HG03521 (cell line): ENCODE measurements at regions not wholly inside any gene's neighbourhood (a gene's known extent, or its start where the extent isn't known, plus 50 kb on each side); places are given as distances from the start of the nearest gene placed in this dataset.

Experiments
- ATAC-seq: cut with Tn5 transposase; IDR thresholded peaks from one replicate; pipeline ENCODE4 v1.9.1; 2021; ENCODE audit warnings: mild to moderate bottlenecking, moderate library complexity; ENCODE audit not compliant: unreplicated experiment

DNA sequence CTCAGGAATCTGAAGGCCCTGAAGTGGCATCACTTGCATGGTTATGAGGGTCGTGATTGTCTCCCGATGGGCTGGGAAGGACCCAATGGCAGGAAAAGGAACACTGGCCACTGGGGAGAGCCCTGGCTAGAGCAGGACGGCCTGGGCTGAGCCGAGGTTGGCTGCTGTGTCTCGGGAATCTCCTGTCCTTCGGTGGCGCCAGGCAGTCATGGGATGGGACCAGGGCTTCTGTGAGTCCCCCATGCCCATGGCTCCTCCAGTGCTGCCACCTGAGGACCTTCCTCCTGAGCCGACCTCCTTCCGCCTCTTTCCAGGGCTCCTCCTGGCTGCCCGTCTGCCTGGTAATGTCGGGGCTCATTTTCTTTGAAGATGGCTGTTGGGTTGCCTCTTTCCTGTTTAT is 1394.0 kb downstream of the BRD1 start:
- ATAC-seq = no peak

DNA sequence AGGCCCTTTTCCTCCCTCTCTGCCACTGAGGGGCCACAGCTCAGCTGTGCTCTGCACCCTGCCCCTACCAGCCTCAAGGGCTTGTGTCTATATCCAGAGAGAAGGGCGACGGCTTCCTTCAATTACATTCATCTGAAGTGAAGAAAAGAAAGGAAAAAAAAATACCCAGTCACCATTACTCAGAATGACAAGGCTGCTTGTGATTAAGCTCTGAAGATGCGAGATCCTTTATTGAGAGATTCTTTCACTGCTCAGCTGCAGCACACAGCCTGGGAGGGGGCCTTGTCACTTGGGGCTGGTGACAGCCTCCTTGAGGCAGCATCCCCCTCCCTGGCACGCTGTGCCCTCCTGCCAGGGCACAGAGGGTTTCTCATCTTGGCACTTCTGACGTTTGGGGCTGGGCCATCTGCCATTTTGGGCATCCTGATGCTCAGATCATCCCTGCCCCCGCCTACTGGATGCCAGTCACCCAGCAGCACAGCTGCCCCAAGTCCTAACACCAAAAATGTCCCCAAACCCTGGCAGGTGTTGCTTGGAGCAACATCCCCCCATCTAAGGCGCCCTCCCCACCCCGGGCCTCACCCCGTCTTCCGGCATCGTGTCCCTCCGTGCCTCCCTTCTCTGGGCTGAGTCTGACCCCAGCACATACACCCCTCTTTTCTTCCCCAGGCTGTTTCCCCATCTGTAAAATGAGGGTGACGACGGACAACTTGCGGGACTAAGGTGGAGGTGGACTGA is 1394.7 kb downstream of the BRD1 start:
- no peak for ATAC-seq

DNA sequence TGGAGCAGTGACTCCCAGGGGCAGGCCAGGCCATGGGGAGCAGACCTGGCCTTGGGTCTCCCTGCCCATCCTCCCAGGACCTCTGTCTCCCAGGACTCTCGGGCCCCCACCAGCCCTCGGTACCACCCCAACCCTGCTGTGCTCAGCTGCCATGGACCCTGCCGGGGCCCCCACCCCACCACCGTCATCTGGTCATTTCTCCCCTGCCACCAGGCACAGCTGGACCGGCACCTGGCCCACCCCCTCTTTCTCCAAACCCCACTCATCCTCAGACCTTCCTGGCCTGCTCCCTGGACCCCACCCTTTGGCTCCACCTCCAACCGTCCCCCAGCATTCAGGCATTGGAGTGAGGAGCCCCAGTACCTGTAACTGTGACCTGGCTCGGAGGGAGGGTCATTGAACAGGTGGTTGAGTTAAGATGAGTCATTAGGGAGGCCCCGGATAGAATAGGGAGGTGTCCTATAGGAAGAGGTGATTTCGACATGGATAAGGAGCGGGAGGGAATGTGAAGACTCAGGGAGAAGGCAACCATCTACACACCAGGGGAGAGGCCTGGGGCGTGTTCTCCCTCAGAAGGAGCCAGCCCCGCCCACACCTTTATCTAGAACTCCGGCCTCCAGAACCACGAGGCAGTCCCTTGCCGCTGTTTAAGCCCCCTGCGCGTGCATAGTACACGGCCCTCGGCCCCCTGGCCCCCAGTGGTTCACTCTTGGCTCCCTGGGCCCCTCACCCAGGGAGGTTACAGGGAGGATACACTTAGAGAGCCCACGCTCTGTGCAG is 1395.9 kb downstream of the BRD1 start:
- no peak for ATAC-seq

DNA sequence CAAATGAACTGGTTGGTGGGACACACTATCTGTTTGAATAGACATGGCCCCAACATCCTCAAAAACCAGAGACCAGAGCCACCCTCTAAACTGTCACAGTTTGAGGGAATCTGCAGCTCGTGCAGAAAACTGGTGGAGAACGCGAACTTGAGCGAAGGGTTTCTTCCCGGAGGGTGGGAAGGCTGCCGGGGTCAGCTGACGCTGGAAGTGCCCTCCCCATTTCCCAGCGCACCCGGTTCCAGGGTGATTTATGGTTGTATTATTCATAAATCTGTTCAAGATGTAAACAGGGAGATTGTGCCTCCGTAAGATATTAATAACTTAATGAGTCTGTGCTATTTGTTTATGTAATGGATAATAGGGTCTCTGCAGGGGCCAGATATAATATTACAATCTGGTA is 1396.7 kb downstream of the BRD1 start:
- no peak for ATAC-seq

DNA sequence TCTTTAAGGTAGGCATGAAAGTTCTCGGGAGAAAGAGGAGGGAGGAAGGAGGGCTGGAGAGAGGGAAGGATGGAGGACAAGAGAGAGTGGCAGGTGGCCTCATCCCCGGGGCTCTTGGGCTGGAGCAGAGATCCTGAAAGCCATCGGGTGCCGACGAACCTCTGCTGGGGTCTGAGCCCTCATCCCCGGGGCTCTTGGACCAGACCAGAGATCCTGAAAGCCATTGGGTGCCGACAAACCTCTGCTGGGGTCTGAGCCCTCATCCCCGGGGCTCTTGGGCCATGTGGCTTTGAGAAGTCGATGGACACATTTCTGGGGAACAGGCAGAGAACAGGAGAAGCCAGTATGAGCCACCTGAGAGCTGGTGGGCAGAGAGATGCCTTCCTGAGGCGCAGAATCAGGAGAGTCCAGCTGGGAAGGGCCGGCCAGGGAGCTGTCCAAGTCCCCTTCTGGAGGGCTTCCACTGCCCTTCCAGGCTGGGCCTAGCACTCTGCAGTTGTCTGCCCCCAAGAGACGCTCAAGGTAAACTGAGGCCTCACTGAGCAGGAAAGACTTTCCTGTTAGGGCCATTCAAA is 1398.1 kb downstream of the BRD1 start:
- no peak for ATAC-seq

DNA sequence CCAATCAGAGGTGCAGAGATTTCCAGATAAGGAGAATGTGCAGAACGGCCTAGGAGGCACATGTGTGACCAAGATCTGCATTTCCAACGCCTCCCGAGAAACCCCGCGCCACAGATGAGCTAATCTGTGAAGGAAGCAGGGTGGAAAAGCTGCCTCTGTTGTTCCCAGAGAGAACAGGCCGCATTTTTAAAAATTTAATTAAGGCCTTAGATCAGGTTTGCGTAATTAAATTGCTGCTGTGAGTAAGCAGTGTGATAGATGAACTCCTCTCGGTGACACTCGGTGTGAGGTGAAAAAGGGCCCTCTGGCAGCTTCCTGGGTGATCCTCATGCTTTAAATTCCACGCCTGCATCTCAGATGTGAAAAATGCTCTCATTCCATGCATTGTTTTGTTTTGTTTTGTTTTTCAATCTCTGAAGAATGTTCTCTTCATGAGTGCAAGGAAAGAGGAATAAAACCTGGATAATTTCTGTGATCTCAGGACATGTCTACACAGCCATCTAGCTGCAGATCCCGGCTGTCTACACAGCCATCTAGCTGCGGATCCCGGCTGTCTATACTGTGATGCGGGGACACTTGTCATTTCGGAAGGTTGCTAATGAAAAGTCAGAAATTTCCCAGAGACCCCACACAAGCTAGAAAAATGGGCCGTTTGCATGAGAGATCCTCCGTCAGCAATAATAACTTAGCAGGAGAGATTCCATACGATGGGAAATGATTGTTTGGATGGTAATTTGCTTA is 1398.9 kb downstream of the BRD1 start:
- no peak for ATAC-seq

DNA sequence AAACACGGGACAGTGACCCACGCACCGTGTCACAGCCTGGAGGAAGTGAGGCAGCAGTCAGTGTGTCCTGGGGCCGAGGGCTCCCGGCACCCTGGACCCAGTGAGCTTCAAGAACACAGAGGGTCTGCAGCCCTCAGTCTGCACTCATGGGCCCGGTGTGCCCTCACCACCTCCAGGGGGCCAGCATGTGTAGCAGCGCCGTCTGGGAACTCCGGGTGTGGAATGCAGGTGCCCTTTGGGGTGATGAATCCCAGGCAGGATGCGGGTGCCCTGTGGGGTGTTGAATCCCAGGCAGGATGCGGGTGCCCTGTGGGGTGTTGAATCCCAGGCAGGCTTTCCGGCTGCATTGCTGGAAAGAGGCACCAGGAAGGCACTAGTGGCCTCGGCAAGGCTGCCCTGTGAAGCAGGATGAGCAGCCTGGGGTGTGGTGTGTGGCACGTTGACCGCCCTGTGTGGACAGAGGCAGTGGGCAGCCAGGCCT is 1399.9 kb downstream of the BRD1 start:
- ATAC-seq = no peak

DNA sequence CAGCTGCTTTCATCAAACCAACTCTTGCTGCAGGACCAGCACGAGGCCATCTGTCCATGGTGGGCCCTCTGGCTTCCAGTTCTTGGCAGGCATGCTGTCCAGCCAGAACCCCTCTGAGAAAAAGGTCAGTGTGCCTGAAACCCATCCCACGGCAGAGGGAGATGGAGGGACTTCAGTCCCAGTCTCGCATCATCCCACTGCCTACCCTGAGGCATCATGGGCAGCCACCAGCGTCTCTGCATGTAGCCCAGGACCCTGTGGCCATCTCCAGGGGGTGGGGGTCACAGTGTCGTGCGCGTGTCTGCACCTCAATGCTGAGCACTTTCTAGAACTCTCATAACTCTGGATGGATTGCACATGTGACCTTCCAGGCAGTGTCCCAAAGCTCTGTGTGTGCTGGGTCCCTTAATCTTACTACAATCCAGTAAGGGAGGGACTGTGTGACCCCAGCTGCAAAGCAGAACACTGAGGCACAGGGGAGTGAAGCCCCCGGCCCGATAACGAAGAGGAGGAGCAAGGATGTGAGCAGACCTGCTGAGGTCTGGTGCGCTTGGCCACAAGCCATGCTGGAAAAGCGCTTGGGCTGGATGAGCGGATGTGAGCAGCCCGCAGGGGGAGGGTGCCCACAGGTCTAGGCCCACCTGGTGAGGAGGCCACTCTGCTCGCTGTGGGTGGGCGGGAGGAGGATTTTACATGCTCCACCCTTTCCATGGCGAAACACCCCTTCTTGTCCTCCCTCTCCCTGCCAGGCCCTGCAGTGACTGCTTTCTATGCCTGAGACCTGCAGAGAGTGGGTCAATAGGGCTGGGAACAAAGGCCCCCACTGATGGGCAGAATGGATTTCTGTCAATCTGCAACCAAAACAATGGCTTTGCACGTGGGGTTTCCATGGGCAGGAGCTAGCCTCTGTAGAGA is 1401.0 kb downstream of the BRD1 start:
- ATAC-seq = no peak

DNA sequence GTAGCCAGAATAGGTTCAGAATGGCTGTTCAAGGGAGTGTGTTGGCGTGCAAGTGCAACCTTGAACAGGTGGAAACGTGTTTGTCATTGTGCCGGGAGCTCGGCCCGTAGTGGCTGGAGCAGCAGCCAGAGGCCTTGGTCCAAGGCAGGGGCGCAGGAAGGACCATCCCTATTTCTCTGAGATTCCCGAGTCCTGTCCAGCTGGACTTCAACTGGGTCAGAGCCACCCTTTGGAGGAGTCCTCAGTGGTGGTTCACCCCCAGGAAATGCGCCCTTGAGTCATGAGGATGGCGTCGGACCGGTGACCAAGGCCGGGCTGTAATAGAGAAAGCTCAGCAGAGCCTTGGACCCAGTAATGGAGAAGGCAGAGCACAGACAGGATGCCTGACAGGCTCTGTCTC is 1402.0 kb downstream of the BRD1 start:
- ATAC-seq = no peak

DNA sequence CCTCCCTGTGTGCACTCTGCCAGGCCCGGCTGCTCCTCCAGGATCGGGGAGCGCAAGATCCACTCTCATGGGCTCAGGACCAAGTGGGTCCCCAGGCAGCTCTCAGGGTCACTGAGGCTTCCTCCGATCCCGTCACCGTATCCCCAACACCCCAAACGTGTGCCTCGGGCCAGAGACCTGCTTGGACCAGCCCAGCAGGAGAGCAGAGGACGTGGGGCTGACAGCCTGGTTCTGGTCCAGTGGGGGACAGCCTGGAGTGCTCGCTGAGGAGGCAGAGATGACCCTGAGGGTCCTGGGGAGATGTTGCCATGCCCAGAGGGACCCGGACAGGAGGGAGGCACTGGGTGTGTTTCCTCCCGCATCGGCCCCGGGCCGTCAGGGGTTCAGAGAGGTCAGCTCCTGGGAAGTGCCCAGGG is 1402.6 kb downstream of the BRD1 start:
- no peak for ATAC-seq

DNA sequence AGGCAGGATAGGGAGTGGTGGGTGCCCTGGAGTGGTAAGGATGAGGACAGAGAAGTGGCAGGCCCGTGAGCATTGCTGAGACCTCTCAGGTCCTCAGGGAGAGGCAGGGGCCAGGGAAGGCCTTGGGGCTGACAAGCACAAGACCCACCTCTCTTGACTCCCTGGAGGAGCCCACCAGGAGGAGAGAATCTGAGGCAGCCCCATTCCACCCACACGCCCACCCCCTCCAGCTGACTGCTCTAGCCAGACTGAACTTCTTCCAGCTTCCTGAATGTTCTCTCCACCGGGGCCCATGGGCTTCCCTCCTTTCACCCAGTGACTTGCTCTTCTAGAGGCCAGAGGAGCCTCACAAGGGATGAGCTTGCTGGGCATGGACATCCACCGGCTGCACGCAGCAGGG is 1403.0 kb downstream of the BRD1 start:
- ATAC-seq = no peak

DNA sequence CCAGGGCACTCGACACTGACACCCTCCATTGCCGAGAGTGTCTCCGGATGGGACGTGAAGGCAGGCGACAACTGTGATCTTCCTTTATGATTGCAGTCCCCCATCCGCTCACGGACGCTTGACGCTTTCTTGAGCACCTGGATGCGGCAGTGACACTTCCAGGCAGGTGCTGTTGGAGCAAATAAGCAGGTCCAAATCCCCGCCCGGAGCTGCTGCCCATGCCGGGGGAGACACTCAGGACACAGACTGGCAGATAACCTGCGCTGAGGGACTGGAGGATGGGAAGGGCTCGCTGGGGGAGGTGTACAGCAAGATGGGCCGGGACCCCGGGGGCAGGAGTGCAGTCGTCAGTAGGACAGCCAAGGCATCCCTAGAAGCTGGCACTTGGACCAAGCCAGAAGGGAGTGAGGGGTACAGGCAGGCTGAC is 1403.5 kb downstream of the BRD1 start:
- ATAC-seq = no peak

DNA sequence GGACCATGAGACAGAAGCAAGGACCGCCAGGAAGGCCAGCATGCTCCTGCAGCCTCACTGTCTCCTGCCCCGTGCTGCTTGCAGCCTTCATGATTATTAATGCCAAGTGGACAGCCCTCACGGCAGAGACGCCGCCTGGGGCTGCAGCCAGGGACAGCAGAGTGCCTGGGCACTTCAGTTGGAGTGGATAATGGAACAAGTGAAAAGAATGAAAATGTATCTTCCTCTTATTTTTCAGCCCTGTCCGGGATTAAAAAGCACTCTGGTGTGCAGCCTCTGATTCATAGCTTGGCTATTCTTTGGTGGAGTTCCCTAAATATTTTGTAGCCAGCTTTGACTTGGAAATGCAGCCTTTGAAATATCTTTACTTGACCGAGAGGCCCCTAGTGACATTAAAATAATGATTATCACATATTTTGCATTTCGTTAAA is 1404.2 kb downstream of the BRD1 start:
- no peak for ATAC-seq

DNA sequence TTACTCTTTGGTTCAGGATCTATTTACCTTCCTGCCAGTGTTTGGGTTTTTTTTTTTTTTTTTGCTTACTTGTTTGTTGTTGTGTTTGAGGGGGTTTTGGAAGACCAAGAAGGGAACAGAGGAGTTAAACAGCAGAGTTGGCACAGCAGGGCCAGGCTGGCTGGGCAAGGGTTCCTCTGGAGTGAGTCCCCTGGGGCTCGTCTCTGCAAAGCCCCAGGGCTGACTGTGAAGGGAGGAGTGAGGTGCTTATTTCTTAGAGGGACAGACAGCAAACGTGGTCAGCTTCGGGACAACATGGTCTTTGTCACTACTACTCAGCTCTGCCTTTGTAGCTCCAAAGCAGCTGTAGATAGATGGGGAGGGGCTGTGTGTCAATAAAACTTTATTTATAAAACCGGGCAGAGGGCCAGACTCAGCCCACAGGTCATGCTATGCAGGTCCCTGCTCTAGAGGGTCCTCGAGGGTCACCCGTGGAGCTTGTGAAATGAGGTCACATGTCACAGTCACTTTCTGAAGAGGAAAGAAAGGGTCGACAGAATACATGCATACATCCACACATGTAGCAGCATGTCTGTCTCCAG is 1404.7 kb downstream of the BRD1 start:
- ATAC-seq = no peak

DNA sequence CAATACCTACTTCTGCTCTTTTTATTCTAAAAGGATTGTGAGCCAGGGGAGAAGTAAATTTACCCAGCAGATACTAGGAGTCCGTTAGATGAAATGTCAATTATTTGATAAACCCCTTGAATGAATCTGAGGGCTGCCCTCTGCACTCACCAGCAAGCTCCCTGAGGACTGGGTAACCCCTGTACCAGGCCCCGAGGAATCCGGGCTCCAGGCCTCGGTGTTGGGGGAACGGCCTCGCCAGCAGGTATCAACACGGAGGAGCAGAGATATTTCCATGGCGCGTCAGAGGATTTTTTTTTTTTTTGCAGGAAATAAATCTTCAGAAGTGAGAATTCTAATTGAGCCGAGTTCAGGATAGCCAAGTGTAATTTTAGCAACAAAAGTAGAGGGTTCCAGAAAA is 1408.8 kb downstream of the BRD1 start:
- no peak for ATAC-seq

DNA sequence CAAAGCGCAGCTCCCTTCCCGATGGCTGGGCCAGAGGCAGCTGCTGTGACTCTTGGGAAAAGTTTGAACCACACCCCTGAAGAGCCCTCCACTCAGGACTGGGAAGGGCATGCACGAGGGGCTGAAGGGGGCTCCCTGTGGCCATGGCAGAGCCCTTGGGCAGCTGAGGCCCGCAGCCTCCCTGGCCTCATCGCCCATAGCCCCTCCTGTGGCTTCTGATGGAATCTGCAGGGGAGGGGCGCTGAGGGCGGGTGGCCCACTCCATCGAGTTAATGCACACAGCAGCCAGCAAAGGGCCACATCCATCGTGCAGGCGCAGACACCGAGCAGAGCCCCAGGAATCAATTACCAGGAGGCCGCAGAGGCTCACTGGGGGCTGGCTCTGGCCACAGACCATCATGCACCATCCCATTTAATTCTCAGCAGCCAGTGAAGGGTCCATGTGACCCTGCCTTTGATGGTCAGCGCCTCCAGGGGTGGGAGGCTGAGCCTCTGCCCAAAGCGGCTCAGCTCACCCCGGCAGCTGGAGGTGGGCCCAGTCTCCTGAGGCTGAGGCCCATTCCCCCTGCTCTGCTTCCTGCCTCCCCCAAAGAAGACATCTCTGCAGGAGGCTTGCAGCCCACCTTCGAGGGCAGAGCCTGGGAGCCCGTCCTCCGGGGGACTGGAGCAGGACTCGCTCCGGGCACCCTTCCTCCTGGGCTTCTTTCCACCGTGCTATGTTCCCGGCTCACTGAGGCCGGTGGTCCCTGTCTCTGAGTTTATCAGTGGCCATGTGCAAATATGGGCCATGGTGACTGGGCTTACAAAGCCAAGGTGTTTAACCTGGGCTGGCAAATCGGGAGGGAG is 1410.2 kb downstream of the BRD1 start:
- ATAC-seq = no peak

DNA sequence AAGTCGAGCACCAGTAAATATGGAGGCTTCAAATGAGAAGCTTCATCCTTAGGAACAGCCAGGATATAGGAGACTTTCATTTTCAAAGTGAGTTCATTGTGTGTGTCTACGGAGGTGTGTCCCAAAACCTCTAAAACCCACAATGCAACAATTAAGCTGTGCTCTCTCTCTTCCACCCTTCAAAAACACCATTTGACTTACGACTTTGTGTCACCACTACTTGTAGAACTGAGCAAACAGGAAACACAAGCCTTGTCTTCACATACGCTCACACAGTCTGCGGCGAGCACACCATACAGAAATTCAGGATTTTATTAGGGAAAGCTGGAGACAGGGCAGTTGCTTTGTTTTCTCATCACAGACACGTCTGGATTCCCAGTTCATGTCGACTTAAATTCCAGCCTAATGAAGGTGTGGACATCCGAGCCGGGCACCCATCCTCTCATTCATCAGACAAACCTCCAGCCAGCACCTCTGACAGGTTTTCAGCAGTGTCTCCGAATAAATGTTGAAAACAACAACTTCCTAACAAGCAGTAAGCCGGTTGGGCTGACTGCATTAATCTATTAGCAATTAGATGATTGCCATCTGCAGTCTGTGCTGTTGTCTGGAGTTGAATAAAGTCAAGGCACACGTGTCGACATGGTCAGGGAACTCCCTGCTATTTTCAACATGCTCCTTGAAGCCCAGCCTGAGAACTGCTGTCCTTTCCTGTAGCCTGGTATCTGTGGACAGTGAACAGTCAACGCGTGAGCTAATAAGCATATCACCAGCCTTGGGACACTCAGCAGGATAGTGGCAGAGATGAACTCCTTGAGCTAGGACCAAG is 1411.1 kb downstream of the BRD1 start:
- ATAC-seq = no peak

DNA sequence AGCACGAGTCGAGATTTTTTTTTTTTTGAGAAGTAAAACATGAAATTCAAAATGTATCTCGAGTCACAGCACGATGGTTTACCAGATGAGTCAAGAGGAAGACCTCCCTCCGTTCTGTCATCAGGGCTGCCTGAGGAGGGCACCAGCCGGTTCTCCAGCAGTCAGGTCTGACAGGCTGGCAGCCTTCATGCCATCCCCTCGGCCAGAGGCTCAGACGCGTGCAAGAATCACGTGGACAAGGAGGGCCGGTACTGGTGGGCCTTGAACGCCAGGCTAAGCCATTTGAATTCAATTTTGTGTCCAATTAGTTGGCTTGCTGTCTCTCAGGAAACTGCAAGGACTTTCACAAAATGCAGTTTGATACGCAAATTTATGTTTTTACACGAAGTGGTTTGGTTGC is 1412.2 kb downstream of the BRD1 start:
- no peak for ATAC-seq
